GM18502 (cell line): ENCODE measurements at regions not wholly inside any gene's neighbourhood (a gene's known extent, or its start where the extent isn't known, plus 50 kb on each side); places are given as distances from the start of the nearest gene placed in this dataset.

Source experiments
- ATAC-seq: cut with Tn5 transposase; IDR thresholded peaks from one replicate; pipeline ENCODE4 v1.9.1; 2021; ENCODE audit warnings: mild to moderate bottlenecking; ENCODE audit not compliant: unreplicated experiment, poor library complexity

DNA sequence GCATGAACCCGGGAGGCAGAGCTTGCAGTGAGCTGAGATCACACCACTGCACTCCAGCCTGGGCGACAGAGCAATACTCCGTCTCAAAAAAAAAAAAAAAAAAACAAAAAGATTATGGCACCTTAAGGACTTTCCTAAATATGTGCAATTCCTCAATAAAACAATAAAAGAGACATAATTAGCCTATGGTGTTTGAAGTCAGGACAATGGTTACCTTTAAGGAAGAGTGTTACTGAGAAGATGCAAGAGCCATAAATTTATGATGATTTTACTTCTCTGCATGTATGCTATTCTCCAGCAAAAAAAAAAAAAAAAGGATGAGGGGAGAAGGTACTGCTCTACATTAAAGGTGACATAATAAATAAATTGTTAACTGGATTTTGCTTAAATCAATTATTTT, 208.2 kb upstream of the STK17B start:
- no peak for ATAC-seq

DNA sequence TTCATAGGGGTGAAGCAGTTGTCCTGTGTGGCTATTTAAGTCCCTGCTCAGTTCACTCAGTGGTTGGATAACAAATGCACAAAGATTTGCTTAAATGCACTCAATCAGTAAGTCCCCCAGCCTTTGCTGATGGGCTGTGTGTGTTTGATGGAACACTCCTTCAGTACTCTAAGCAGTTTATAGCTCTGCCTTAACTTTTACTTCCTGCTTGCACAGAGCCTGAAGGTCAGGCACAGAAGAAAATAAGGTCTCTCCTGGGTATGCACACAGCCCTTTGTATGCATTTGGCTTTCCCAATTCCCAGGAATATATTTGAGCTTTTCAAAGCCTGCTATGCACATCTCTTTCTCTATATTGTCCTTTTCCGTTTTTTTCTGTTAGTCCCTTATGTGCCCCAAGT, 208.7 kb upstream of the STK17B start:
- no peak for ATAC-seq

DNA sequence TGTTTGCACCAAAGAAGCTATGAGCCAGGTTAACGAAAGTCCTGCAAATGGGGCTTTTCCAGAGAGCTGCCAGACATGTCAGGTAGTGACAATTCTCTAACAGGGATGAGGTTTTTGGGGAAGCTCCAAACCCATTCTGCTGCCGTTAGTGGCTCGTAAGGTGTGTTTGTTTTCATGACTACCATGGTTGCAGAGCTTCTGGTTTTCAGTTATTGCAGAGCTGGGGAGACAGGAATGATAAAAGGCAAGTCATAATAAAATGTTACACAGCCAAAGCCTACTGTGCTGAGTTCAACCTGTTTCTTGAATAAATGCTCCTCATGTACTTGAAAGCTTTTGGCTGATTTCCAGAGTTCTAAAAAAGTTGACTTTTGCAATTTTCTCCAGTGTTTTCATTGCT, 209.2 kb upstream of the STK17B start:
- ATAC-seq = no peak

DNA sequence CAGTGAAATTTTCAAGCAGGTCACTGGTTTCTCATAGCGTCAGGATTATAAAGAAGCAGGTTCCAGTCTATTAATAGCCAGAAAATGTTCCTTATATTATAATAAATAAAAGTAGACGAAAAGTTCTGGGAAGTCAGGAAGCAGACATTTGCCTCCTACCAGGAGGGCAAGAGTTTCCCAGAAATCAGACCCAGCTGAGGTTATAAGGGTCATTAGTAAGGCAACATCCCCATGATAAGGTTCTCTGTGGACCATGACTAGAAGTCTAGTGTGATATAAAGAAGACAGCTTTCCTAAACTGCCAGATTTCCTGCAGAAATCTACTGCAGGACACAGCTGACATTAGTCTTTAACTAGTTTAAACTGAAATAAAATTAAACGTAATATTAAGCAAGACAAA, 210.1 kb upstream of the STK17B start:
- no peak for ATAC-seq

DNA sequence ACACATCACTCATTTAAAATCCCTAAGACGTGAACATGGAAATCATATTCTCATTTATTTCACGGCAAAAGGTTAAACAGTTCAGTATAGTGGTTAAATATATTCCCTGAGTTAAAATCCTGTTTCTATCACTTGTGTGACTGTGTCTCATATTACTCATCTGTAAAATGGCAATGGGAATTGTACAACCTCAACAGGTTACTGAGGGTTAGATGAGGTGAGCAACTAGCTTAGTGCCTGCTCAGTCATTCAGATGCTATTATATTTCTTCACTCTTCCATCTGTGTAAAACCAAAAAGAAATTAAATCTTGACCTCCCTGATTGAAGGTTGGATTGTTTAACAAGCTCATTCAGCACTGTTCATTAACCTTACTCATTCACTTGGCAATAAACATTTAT, 212.4 kb upstream of the STK17B start:
- ATAC-seq = no peak

DNA sequence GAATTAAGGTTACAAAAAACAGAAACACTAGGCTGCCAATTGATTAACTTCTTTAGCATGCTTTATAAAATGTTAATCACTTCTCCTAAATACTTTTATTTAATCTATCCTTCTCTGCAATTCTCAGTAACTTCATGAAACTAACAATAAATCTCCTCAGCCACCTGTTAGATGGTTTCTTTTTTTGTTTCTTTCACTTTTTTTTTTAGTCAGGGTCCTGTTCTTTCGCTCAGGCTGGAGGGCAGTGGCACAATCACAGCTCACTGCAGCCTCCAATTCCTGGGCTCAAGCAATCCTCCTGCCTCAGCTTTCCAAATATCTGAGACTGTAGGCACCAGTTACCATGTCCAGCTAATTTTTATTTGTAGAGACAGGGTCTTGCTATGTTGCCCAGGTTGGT, 213.4 kb upstream of the STK17B start:
- peak; percentile 72 for ATAC-seq

DNA sequence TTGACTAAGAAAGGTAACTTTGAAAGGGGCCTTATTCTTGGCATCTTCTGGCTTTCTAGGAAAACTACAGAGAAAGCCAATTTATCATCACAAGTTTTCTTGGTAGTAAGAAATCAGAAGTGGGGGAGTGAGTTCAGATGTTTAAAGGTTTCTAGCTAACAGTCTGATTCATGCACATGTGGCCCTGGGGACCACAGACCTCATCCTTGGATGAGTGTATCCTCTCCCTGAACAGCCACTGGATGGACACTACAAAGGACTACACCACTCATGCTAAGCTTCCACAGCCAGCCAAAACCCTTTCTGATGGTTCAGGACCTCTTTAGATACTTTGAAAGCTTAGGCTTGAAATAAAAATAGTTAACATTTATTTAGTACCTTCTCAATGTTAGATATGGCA, 218.3 kb upstream of the STK17B start:
- ATAC-seq = no peak

DNA sequence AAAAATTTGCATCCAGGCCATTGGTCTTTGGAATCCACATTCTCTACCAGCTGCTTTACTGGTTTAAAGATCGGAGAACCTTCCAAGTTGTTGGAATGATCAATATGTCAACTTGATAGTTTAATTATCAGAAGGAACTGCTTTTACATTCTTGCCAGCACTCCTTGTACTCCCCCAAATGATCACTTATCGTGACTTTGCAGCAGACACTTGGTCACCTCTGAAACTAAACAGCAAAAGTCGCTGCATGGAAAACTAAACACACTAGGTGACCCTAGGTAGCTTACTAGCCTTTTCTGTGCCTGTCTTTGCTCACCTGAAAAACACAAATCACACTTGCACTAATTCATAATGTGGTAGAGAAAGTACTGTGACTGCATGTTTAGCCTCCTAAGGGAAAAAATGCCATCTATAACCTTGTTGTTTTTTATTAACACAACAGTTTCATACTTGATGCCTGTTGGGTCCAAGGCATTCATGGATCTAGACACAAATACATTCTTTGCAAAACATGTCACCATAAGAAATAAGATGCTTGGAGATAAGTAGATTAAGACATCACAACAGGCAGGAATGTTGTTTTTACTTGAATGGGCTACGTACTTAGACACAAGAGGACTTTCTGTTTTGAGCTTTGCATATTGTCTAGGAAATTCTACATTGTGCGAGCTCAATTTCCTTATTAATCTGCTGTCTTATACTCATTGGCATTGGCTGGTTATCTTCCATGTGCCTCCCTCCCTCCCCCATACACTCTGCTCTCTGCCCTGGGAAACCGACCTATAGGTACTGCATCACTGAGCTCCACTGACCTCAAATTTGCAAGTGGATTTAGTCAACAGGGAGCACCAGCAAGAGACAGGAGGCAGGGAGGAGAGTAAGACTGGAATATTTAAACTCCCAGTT, 219.1 kb upstream of the STK17B start:
- peak; percentile 61 for ATAC-seq

DNA sequence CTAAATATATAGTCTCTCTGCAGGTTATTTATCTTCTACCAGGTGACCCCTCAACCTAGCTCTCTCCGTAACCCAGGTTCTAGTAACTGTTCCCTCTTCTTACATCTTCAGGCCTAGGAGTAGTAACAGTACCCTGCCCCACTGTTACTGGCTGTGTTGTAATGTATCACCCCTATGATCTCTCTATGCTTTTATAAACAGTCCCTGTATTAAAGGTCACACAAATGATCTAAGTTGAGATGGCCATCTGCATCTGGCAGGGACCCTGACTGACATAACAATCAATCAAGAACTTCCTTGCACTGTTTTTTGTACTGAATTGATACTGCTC, 219.7 kb upstream of the STK17B start:
- peak; percentile 31 for ATAC-seq

DNA sequence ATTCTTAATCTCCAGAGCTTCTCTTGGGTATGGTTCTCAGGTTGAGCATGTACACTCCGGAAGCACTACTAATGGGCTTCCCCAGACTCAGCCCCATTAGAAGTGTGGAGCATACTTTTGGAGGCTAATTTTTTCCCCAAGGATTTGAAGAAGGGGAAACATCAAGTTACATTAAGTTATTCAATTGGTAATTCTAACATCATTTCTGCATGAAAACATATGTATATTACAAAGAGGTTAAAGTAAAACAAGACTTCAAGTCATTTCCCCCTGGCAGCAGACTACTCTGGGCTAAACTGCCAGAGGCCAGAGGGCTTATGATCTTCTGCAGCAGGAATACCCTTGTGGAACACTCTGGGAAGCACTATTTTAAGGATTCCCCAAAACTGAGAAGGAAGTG, 227.7 kb upstream of the STK17B start:
- ATAC-seq = no peak

DNA sequence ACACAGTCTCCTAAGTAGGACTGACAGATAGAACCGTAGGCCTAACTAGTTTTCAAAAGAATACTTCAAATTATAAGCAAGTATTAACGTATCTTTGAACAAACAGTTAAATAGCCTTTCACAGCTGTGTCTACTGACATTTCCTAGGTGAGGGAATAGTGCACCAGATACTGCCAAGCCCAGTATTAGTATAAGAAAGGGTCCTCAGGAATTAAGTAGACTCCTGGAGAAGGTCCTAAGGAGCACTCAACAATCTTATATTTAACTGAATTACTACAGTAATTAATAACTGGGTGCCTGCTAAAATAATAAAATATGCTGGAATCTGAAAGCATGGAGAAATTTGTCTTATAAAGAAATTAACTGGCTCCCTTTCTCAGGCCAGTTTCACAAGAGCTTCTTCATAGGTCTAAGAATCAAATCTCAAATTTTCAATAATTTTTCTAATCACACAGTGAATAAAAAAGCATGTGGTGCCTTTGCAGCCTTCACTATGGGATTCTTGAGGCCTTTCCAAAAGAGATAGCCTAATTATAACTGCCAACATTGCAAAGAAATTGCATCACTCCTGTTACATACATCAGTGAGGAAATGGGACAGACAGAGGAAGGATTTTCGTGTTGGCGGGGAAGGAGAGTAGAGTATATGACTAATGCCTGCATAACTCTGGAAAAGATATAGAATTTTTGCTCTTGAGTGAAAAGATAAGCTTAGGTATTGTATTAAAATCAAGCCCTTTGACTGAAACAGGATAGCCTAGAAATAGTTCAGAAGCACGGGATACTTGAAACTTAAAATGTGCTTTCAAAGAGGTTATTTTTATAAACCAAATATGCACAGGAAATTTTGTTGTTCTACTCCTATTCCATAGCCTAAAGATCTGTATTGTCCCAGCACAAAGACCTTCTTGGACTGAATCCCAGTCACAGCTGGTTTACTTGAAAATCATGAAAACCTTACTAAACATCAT, 228.6 kb upstream of the STK17B start:
- ATAC-seq = no peak

DNA sequence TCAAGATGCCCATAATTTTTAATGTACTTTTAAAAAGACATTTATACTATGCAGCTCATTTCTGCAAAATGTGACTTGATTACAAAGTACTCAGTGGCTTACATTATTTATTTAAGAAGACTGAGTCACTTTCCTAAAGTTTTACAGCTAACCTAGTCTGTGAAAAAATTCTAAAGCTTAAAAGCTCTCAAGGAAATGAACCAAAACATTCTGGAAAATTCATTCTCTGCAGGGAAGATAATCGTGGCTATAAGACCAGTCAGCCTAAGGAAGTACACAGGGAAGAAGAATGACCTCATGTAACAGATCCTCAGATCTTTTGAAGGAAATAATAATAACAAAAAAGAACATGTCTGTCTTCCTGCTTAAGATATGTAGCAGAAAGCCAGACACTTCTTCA, 232.1 kb upstream of the STK17B start:
- ATAC-seq = no peak

DNA sequence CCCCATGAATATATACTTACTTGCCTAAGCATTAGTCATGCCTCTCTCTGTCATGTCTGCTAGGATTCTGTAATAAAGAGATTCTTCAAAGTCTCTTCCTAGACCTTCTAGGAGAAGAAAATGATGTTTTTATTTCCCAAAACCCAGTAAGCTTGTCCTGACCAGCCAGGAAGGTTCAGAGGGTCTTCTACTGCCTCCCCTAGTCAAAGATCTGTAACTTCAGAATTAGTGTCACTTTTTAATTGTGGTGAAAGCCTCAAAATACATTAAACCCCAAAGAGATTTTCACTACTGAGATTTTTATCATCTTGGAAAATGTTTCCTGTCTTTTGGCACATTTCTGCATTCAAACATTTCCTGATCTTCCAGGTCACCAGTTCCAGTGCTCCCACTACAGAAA, 232.9 kb upstream of the STK17B start:
- ATAC-seq = no peak

DNA sequence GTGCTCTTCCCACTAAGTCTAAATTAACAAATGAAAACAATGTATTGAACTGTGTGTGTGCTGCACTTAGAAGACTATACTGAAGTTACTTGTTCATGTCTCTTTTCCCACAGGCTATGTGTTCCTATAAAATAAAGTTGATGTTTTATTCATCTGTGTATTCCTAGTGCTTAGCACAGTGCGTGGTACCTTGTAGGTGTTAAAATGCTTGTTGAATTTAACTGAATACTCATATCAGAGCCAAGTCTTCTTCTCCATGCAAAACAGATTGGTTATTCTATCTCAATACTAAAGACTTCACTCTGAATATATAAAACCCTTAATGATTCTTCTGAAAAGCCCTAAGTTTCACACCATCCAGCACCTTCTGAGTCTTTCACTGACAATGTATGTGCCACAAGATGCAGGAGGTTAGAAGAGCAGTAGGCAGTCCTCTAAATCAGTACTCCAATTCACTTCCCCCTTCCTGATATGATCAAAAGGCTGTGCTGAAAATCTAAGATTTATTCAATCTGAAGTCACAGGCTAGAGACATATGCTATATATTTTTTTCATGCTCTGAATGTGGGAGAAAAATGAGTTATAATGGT, 231.7 kb upstream of the CCDC150 start:
- no peak for ATAC-seq

DNA sequence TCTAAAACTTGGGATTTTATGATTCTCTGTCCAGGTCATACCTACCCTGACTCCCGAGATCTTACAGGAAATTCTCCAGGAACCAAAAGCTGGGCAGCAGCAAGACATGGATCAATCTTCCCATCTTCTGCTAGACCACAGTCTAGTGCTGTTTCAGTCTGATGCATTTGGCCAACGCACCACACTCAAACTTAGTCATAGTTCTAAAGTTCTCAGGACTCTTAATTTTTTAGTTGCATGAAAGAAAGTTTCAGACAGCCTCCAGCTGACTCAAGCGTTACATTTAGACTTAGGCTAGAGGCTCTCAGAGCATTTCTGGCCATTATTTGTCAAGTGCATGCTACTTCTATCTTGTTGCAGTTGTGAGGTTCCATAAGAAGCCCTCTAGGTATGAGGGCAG, 230.1 kb upstream of the CCDC150 start:
- peak; percentile 57 for ATAC-seq

DNA sequence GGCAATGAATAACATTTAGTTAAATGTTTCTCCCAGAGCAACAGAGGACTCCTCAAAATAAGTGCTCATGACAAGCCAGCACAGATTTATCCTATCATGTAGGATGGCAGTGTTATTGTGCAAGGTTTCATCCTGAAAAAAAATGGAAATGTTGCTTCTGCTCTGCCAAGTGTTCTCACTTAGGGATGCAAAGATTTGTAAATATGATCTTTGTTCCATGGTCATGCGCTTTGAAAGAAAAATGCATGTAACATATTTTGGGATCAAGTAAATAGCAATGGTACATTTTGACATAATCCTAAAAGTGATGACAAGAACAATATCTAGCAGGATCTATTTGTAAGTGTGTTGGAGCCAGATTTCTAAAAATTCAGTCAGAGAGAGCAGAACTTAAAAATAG, 229.5 kb upstream of the CCDC150 start:
- no peak for ATAC-seq

DNA sequence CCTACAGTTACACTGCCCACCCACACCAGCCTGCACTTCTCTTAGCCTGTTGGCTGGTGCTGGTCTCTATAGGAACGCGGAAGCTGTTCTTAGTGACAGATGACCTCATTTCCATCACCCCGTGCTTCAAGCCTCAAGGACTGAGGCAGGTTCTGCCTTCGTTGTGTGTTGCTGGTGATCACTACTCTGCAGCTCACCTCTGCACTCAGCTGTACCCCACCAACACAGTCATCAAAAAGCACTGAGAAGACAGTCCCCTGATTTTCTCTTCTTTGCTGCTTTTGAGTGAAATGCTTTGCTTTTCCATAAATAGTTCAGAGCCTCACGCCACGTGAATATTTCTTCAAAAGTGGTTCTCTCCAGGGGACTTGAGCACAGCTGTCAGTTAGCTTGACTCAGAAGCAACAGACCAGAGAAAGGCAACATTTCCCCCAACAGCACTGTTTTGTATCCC, 225.7 kb upstream of the CCDC150 start:
- ATAC-seq = peak; percentile 87

DNA sequence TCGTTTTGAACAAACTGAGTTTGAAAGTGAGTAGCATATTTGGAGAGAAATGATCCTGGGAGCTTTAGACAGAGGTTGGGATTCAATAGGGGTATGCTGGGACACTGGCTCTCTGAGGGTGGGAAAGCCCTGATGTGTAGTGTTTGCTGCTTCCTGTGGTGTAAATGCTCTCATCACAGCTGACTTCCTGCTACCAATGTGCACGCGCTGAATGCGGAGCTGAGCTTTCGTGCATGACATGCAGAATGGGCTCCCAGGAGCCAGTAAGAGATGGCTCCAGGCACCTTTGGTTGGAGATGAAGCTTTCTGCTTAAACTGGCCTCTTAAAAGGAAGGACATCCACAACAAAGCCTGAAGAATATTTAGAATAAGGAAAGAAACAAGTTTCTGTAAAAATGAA, 224.1 kb upstream of the CCDC150 start:
- peak; percentile 74 for ATAC-seq

DNA sequence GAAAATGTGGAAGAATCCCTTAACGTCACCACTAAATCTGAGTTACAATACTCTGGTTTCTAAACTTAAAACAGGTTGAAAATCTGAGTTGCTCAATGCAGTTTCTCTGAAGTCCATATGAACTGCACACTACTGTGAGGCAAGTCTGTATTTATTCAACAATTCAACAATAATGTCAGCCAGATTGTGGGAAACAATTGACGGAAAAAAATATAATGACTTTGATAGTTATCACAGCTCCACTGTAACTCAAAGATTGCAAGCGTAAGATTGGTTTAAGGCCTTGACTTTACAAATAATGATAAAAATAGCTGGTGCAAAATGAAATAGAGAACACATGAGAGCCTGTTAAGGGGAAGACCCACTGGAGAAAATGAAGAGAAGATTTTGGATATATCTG, 219.4 kb upstream of the CCDC150 start:
- no peak for ATAC-seq

DNA sequence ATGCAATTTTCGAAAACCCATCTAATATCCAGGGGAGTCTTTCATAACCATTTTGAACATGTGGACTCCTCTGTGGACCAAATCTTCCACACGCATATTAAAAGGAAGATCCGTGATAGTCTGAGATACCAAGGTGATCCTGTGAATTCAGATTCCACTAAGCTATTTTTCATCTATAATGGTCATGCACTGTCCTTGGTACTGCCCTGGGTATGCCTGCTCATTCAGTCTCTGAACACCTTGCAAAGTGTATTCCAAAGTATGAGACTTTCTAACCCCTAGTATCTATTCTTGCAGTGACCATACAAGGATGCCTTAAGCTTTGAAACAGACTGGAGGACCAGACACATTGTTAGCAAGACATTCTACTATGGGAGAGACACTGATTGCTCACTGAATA, 217.6 kb upstream of the CCDC150 start:
- no peak for ATAC-seq

DNA sequence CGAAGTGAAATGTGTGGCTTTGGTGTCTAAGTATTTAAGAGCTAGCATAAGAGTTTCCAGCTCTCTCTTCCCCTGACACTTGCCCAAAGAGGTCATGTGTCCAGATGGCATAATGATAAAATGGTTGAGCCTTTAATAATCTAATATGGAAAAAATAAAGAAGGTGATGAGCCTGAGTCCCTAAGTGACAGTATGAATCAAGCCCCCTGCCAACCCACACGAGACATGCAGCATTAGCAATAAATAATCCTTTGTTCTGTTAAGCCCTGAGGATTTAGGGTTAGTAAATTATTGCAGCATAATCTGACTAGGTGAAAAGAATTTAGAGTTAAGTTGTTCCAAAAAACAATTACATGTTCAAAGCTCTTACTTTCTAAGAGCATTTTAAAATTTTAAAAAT, 217.2 kb upstream of the CCDC150 start:
- ATAC-seq = no peak
